H1 (cell line): ENCODE measurements at regions not wholly inside any gene's neighbourhood (a gene's known extent, or its start where the extent isn't known, plus 50 kb on each side); places are given as distances from the start of the nearest gene placed in this dataset.

Experiments used
- ASH2L ChIP-seq: fragments of 200-600, 300-600 bp; sonication (generic); IDR thresholded peaks from one replicate; pipeline ENCODE4 v1.7.1; 2017; ENCODE audit warnings: low read length
- BRCA1 ChIP-seq: IDR thresholded peaks from 2 replicates; pipeline ENCODE4 v1.6.1; 2012; ENCODE audit warnings: low read depth, low read length, improper control_type of control experiment
- CTBP2 ChIP-seq: IDR thresholded peaks from 2 replicates; pipeline ENCODE4 v1.7.0; 2011; ENCODE audit warnings: borderline replicate concordance, mild to moderate bottlenecking, moderate library complexity, mixed read lengths, low read length; ENCODE audit not compliant: insufficient read depth, insufficient read length
- ZNF274 ChIP-seq: IDR thresholded peaks from 2 replicates; pipeline ENCODE4 v1.7.0; 2012; ENCODE audit warnings: low read length, borderline replicate concordance; ENCODE audit errors: extremely low read depth

GRCh38 chr1:187951817-187952216 is 1123.1 kb downstream of the PLA2G4A start (continued):
- TF ChIP-seq ZNF274 (no peak), ASH2L (no peak), CTBP2 (no peak), BRCA1 (no peak)
- TF ChIP-seq, all 59 proteins: peak for 0
